HepG2 (cell line): ENCODE measurements at regions not wholly inside any gene's neighbourhood (a gene's known extent, or its start where the extent isn't known, plus 50 kb on each side); places are given as distances from the start of the nearest gene placed in this dataset.

Source experiments
- AHDC1 ChIP-seq: sonication (generic); formaldehyde crosslinking; IDR thresholded peaks from 2 replicates; pipeline ENCODE4 v1.5.1; 2020; ENCODE audit warnings: mild to moderate bottlenecking, missing genetic modification reagents, borderline replicate concordance
- ATF1 ChIP-seq: IDR thresholded peaks from 2 replicates; pipeline ENCODE4 v1.6.1; 2016; ENCODE audit warnings: mild to moderate bottlenecking, control low read depth
- BRCA1 ChIP-seq: sonication (generic); formaldehyde crosslinking; IDR thresholded peaks from 2 replicates; pipeline ENCODE4 v1.4.0; 2020; ENCODE audit warnings: missing genetic modification reagents
- JUND ChIP-seq: sonication (generic); formaldehyde crosslinking; IDR thresholded peaks from 2 replicates; pipeline ENCODE4 v1.8.0; 2022; ENCODE audit warnings: mild to moderate bottlenecking, missing genetic modification reagents
- KLF12 ChIP-seq: sonication (generic); formaldehyde crosslinking; IDR thresholded peaks from 2 replicates; pipeline ENCODE4 v1.4.0; 2020; ENCODE audit warnings: missing genetic modification reagents, borderline replicate concordance
- MED1 ChIP-seq: sonication (generic); formaldehyde crosslinking; IDR thresholded peaks from 2 replicates; pipeline ENCODE4 v1.4.0; 2020; ENCODE audit warnings: missing genetic modification reagents
- PLSCR1 ChIP-seq: sonication (generic); formaldehyde crosslinking; IDR thresholded peaks from 2 replicates; pipeline ENCODE4 v1.5.0; 2020; ENCODE audit warnings: missing genetic modification reagents, mild to moderate bottlenecking, borderline replicate concordance
- POLR2AphosphoS2 ChIP-seq: IDR thresholded peaks from 2 replicates; pipeline ENCODE4 v1.6.1; 2011; ENCODE audit warnings: low read depth, low read length, improper control_type of control experiment
- TCF7 ChIP-seq: sonication (generic); IDR thresholded peaks from 2 replicates; pipeline ENCODE4 v1.6.1; 2016; ENCODE audit warnings: antibody characterized with exemption, low read depth
- TEAD2 ChIP-seq: sonication (generic); formaldehyde crosslinking; IDR thresholded peaks from 2 replicates; pipeline ENCODE4 v1.9.0; 2021; ENCODE audit warnings: missing genetic modification reagents
- TFAP4 ChIP-seq: sonication (generic); IDR thresholded peaks from 2 replicates; pipeline ENCODE4 v1.6.1; 2016; ENCODE audit warnings: low read depth, borderline replicate concordance
- ZMYM3 ChIP-seq: sonication (generic); formaldehyde crosslinking; IDR thresholded peaks from 2 replicates; pipeline ENCODE4 v1.5.1; 2020; ENCODE audit warnings: mild to moderate bottlenecking, missing genetic modification reagents
- ZNF563 ChIP-seq: sonication (generic); formaldehyde crosslinking; IDR thresholded peaks from 2 replicates; pipeline ENCODE4 v1.8.0; 2022; ENCODE audit warnings: mild to moderate bottlenecking, moderate library complexity, missing genetic modification reagents
- ZNF687 ChIP-seq: sonication (generic); formaldehyde crosslinking; IDR thresholded peaks from 2 replicates; pipeline ENCODE4 v1.5.1; 2020; ENCODE audit warnings: mild to moderate bottlenecking, missing genetic modification reagents, moderate library complexity

GRCh38 chr2:8392098-8392866 lies 289.6 kb upstream of the ID2 start (continued):
- no peak for TF ChIP-seq KLF12
- TF ChIP-seq PLSCR1 (CRISPR knock-in tag): no peak
- TF ChIP-seq ZNF687 (CRISPR knock-in tag): peak; percentile 60
- TF ChIP-seq MED1 (CRISPR knock-in tag): no peak
- 0 out of 2 replicates have a peak, but pooled peaks have one; percentile 24 for TF ChIP-seq ZMYM3 (CRISPR knock-in tag)
- TF ChIP-seq AHDC1: peak; percentile 59; the same call in 1 of the 2 replicates
- no peak for TF ChIP-seq ATF1 (CRISPR knock-in tag)
- TF ChIP-seq JUND (CRISPR knock-in tag): no peak
- TF ChIP-seq TFAP4: no peak
- TF ChIP-seq POLR2AphosphoS2: no peak
- no peak for TF ChIP-seq TCF7
- no peak for TF ChIP-seq TEAD2 (CRISPR knock-in tag)
- no peak for TF ChIP-seq BRCA1 (CRISPR knock-in tag)
- TF ChIP-seq ZNF563: no peak
